Bone marrow (tissue), 2 donors: ENCODE measurements at regions not wholly inside any gene's neighbourhood (a gene's known extent, or its start where the extent isn't known, plus 50 kb on each side); places are given as distances from the start of the nearest gene placed in this dataset.

Experiments
- DNase-seq, 2 donors: peaks; one replicate each; lab custom pipeline; 2025; lab: John Stamatoyannopoulos, UW

DNA sequence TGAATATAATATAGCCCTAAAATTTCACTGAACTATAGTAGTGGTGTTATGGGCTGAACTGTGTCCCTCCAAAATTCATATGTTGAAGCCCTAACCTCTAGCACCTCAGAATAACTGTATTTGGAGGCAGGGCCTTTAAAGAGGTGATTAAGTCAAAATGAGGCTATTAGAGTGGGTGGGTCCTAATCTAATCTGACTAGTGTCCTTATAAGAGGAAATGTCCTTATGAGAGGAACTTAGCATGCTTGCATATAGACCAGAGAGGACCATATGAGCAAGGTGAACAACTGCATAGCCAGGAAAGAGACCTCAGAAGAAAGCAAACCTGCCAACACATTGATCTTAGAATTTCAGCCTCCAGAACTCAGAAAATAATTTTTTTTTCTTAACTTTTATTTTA lies 238.4 kb downstream of the ZEB2 start:
- no peak for DNase-seq

DNA sequence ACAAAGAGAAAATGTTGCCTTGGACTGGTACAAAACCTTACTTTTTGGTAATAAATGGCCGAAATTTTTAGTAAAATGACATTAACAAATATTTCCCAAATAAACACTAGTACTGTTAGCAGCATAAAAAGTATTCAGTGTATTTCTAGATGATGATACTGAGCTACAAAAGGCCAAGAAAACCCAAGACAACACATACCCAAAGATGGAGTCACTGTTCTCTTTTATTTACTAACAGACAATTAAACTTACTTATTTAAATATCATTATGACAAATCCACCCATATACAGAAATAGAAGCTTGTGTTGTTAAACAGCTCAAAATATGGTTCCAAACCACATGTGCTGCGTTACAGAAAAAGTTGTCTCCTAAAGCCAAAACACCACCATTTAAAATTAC lies 239.9 kb downstream of the ZEB2 start:
- no peak for DNase-seq

DNA sequence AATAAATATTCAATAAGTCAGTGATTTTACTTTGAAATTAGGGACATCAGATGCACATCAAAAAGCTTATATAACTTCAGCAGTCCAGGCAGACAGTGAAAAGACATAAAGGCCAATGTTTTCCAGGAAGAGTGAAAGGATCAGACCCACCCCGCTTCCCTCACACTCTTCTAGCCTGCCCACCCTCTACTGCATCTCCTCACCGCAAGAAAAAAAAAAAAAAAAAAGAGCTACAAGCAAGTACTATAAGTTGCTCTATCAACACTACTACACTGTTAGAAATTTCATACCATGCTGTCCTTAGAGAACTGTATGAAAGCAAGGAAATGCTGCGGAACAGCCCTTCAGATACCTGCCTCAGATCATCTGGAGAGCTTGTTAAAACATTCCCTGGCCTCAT lies 240.8 kb downstream of the ZEB2 start:
- DNase-seq = no peak

DNA sequence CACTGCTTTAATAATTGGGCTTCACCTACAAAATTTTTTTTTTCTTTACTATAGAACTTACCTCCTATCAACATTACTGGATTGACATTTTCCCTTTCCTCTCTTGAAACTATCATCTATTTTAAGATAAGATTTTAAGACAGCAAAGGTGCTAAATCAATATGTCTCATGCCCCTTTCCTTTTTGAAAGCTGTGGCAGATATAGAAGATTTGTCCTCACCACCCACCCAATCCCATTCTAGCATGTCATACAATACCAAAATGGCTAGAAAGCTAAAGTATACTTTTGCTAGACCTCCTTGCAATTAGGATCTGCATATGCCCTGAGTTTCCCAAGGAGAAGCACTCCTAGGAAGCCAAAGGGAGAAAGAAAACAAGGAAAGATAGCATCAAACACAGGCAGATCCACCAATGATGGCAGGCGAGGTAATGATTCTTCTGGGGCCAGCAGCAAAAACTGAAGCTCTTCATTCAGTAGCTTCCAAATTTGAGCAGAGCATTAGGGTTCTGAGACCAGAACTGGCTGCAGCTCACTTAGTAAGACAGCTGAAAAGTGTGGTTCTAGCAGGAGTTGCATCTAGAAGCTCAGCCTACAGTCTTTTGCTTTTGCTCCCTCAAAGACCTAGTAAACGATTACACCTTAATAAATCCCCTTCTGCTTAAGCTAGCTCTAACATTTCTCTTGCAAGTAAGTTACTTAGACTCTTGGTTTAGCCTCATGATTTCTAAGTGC lies 242.1 kb downstream of the ZEB2 start:
- DNase-seq = no peak

DNA sequence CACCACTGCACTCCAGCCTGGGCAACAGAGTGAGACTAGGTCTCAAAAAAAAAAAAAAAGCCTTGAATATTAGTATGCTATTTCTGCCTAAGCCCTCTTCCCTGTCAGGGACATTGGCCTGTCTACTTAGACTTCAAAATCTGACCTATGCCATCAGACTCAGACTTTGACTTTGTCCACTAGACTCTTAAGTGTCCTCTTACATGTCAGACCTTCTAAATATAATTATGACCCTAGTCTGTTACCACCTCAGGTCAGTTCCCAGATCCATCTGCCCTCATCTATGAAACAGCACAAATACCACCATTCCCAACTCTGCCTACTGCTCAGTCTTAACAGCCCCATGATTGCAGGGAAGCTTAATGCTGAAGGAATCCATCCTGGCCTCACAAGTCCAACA lies 244.6 kb downstream of the ZEB2 start:
- no peak for DNase-seq

DNA sequence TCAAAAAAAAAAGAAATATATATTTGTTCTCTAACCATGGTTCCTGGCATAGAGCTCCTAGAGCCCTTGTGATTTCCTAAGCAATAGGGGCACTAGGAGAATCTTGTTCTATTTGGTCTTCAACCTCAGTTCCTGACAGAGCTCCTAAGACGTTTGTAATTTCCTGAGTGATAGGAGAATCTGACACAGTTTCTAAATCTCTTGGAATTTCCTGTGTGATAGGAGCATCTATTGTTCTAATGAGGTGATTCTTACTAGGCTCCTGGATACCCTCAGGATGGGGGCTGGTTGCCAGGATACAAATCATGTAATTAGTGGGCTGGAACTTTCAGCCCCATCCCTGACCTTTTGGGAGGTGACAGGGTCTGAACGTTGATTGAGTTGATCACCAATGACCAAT lies 245.8 kb downstream of the ZEB2 start:
- DNase-seq = no peak

DNA sequence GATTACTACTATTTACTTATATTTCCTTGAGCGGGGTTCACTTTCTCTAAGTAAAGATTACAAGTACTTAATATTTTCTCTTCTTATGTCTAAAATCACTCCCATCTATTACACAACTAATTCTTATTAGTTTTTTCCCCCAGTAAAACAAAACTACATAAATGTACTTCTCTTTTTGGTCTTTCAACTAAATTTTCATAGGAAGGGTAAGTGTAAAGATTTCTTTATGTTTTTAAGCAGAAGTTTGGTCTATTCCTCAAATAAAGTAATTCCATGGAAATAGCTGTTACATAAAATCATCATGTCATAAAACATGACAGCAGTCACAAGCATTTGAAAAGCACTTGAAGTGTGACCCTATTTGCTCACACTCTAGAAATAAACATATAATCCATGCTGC lies 249.0 kb downstream of the ZEB2 start:
- DNase-seq = no peak

DNA sequence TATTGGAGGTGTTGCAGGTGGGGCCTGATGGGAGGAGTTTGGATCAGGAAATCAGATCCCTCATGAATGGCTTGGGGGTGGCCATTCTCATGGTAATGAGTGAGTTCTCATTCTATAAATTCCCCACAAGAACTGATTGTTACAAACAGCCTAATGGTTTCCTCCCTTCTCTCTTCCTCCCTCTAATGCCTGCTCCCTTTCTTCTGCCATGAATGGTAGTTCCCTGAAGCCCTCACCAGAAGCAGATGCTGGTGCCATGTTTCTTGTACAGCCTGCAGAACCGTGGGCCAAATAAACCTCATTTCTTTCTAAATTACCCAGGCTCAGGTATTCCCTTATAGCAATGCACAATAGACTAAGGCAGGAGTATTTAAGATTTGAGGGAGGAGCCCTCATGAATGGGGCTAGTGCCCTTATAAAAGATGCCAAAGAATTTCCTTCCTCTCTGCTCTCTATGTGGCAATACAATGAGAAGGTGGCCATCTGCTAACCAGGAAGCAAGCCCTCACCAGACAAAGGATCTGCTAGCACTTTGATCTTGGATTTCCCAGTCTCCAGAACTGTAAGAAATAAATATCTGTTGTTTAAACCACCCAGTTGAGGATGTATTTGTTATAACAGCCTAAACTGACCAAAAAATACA lies 251.8 kb downstream of the ZEB2 start:
- DNase-seq = no peak

DNA sequence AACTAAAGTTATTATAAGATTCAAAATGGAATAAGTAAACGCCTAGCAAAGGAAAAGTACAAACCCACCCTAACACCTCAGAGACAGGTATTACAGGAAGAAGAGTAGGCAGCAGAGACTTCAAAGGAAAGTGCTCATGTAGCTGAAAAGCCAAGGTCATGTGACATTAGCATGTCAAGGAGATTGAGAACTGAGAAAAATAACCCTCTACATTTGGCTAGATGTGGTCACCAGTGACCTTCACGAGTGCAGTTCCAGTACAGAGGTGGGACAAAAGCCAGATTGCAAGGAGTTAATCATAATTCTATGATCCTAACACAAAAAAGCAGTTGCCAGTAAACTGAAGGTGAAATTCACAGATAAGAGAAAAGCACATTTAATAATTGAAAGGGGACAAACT lies 252.7 kb downstream of the ZEB2 start:
- DNase-seq = no peak

DNA sequence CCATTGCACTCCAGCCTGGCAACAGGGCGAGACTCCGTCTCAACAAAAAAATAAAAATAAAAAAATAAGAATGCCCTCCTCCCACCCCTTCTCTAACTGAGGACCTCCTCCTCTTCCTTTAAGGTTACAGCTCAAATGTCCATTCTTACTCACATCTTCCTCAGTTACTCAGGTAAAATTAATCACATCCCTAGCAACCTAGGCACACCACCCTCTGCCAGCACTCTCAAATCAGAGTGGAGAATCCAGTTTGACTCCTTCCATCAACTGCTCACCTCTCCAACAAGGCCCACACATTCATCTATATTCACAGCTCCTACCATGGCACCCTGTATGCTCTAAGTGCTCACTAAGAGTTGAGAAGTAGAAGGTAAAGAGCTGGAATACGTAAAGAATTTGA lies 254.3 kb downstream of the ZEB2 start:
- no peak for DNase-seq

DNA sequence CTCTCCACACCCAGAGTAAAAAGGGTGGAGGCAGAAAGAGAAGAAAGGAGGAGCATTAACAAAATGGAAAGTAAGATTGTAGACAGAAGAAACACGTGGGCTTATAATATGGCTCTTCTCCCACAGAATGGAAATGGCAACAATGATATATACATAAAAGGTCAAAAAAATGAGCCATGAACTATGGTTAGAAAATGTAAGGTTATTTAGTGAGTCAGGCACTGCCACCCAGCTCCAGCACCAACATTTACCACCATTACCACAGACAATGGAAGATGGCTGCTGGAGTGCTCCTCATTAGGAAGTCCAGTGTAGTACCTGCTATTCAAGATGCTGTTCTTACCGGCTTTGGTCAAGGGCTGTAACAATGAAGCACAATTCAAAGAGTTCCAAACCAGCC lies 258.0 kb downstream of the ZEB2 start:
- DNase-seq = no peak

DNA sequence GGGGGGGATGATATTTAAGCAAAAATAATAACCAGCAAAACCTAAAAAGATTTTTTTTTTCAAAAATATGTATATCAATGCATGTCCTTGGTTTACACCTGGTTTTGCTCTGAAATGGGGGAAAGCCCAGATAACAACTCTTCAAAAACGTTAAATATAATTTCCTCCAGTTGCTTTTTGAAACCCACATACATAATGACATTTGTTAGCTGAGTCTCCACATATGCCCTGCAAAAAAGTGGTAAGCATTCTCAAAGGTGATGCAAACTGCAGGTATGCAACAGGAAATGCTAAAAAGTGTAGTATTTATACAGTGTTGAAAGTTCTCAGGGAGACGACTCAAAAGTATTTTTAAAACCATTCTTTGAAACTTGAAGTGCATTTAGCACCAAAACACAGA lies 258.6 kb downstream of the ZEB2 start:
- no peak for DNase-seq

DNA sequence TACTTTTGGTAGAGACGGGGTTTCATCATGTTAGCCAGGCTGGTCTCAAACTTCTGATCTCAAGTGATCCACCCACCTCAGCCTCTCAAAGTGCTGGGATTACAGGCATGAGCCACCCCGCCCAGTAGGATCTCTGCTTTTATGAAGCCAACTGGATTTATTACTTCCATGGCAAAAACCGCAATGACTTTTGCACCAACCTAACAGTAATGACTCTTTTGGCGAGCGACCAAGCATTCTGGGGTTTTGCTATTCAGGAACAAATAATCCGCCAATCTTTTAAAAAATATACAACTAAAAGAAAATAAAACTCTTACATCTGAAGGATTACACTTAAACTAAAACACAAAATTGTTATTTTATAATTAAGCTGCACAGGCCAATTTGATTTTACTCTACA lies 260.6 kb downstream of the ZEB2 start:
- DNase-seq = no peak

DNA sequence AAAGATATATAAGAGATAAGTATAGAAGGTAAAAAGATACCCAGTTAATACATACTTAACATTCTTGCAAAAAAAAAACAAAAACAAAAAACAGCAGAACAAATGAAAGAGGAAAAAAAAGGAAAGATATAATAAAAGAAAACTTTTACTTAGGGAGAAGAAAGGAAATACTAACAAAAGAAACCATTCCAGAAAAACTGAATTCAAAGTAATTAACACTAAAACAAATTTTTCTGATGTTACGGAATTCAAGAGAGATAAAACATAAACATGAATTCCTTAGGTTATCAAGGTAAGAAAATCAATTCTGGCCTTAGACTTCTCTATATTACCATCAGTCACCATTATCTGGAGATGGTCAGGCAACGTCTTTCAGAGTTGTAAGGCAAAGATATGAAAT lies 261.8 kb downstream of the ZEB2 start:
- no peak for DNase-seq

DNA sequence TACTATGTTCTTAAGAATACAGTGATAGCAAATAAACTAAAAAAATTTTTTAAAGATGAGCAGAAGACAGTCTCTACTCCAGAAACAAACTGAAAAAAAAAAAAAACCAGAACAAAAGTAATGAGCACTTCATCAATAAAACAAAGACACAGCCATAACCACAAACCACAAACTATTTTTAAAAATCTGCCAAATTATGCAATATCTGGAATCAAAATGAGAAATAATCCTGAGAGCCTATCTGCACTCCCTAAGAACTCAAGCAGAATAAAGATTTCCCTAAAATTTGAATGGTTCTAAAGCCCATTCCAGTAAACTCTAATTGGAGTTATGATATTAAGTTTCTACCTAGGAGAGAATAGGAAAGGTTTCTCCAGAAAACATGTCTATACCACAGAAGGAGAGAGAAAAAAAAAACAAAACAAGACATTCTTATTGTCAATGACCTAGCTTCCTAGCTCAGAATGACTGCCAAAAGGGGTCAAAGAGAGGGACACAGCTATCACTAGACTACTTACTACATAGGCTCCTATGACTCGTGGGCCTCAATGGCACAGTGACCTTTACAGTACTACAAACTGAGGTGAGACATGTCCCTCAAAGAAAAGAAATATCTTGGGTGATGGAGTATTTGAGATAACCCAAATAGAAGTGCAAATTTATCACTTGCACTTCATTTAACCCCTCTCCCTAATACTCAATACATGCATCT lies 262.8 kb downstream of the ZEB2 start:
- DNase-seq = no peak

DNA sequence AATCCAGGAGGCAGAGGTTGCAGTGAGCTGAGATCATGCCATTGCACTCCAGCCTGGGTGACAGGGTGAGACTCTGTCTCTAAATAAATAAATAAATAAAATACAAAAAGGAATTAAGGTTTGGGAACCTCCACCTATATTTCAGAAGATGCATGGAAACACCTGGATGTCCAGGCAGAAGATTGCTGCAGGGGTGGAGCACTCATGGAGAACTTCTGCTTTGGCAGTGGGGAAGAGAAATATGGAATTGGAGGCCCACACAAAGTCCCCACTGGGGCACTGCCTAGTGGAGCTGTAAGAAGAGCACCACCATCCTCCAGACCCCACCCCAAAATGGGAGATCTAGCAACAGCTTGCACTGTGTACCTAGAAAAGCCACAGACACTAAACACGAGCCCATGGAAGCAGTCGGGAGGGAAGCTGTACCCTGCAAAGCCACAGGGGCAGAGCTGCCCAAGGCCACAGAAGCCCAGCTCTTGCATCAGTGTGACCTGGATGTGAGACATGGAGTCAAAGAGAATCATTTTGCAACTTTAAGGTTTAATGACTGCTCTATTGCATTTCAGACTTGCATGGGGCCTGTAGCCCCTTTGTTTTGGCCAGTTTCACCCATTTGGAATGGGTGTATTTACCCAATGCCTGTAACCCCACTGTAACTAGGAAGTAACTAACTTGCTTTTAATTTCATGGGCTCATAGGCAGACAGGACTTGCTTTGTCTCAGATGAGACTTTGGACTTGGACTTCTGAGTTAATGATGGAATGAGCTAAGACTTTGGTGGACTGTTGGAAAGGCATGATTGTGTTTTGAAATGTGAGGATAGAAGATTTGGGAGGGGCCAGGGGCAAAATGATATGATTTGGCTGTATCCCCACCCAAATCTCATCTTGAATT lies 265.3 kb downstream of the ZEB2 start:
- no peak for DNase-seq

DNA sequence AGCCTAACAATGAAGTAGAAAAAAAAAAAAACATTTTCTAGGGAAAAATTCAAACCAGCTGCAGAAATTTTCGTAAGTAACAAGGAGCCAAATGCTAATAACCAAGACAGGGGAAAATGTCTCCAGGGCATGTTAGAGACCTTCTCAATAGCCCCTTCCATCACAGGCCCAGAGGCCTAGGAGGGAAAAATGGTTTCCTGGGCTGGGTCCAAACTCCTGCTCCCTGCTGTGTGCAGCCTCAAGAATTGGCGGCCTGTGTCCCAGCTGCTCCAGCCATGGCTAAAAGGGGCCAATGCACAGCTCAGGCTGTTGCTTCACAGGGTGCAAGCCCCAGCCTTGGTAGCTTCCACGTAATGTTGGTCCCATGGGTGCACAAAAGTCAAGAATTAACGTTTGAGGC lies 266.2 kb downstream of the ZEB2 start:
- no peak for DNase-seq

DNA sequence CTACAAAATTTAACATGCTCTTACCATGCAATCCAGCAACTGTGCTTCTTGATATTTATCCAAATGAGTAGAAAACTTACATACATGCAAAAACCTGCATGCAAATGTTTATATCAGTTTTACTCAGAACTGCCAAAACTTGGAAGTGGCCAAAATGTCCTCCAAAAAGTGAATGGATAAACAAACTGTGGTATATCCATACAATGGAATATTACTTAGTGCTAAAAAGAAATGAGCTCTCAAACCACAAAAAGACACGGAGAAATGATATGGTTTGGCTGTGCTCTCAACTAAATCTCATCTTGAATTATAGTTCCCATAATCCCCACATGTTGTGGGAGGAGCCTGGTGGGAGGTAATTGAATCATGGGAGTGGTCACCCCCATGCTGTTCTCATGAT lies 267.2 kb downstream of the ZEB2 start:
- no peak for DNase-seq

DNA sequence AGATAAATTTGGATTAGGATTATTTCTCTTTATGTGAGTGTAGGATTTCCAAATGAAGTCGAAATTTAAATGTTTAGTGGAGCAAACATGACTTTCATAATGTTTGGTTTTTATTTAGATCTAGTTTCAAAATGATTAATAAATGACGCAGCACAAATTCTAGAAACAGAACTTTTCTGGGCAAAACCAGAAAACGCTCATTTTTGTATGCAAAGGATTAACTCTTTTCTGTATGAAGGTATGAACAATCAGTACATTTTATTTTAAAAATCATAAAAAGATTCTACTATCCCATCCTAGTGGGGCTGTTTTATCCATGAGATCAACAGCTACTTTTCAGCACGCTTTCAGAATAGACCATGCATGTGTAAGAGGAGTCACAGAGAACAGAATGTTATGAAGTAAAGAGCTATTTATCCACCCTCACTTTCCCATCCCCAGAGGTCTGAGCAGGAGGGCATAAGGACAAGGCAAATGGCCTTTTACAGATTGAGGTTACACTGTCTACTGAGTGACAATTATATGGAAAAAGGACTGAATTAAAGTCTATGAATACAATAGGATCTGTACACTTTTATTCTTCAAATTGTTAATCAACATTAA lies 270.8 kb downstream of the ZEB2 start:
- DNase-seq = no peak

DNA sequence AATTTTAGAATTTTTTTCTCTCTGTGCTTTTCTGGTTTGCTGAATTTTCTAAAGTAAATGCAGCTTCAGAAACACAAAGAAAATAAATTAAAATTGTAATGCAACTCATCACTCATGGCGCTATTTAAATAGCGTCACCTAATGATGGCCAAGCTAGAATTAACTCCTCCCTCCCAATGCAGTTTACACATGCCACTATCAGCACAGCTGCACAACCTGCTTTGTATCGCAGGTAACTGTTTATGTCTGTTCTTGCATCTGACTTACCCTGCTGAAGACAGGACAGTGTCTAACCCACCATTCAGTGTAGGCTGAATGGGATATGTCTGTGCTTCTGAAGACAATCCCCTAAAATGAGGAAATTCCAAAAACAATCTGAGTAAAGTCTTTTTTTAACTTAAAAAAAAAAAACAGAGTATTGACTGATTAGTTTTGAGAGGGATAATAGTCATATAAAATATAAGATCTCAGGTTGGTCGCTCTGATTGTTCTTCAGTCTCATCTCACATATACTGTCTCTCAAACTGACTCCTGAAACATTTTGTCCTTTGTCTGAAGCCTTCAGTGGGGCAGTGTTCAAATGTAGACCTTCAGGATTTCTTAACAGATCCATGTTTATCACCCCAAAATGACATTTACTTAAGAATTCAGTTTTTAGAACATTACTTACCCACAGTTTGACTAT lies 271.4 kb downstream of the ZEB2 start:
- no peak for DNase-seq

DNA sequence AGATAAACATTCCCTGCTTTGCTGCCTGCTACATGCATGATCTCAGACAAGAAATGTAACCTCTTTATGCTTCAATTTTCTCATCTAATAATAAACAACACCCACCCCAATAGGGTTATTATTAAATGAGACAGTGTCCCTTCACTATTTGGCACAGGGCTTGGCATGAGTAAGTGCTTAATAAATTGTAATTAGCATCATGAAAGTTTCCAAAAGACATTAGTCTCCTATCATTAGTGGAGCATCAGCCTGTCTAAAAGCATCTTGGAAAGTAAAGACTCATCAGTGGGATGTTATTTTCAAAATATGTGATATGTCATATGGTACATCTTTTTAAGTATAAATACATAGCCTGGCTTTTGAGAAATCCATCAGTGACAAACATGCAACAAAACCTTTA lies 275.0 kb downstream of the ZEB2 start:
- DNase-seq = no peak
